A549 (cell line): ENCODE measurements at regions not wholly inside any gene's neighbourhood (a gene's known extent, or its start where the extent isn't known, plus 50 kb on each side); places are given as distances from the start of the nearest gene placed in this dataset.

Experiments used
- CHD2 ChIP-seq: fragments of 150-350 bp; IDR thresholded peaks from 2 replicates; pipeline ENCODE4 v1.6.1; 2014; ENCODE audit warnings: low read length; ENCODE audit not compliant: partially characterized antibody
- CTCF ChIP-seq: fragments of >200 bp; sonication (Bioruptor Twin); formaldehyde crosslinking; IDR thresholded peaks from 3 replicates; pipeline ENCODE4 v1.5.1; 2016
- MYC ChIP-seq: IDR thresholded peaks from 2 replicates; pipeline ENCODE4 v1.6.1; 2012; ENCODE audit warnings: mild to moderate bottlenecking, inconsistent platforms, low read length, improper control_type of control experiment, borderline replicate concordance
- RAD21 ChIP-seq, 2 experiments: fragments of >200 bp in 1 of 2; sonication (Bioruptor Twin) in 1 of 2; formaldehyde crosslinking in 1 of 2; IDR thresholded peaks in 1 of 2; conservative IDR thresholded peaks in 1 of 2; 2 replicates in 1 of 2; 3 replicates in 1 of 2; pipeline ENCODE4 v1.6.1; 2012 to 2018; ENCODE audit warnings: inconsistent platforms in 1 of 2
- USF2 ChIP-seq: fragments of 450-650 bp; IDR thresholded peaks from 2 replicates; pipeline ENCODE4 v1.6.1; 2014; ENCODE audit warnings: antibody characterized with exemption

GRCh38 chr10:47112612-47113011 is 187.4 kb upstream of the GDF10 start:
- TF ChIP-seq CTCF (no peak), CHD2 (no peak), MYC (no peak), USF2 (no peak), RAD21 (conservative IDR thresholded peaks at IDR 0.05 in 1 of 2, IDR thresholded peaks at IDR 0.05 in 1 of 2) (no peak)
